BE2C (cell line): ENCODE measurements at regions not wholly inside any gene's neighbourhood (a gene's known extent, or its start where the extent isn't known, plus 50 kb on each side); places are given as distances from the start of the nearest gene placed in this dataset.

ENCODE experiments used
- DNase-seq: peaks from one replicate; pipeline ENCODE4 v3.0.0-alpha.2; 2020
- H3K27me3 ChIP-seq: fragments of 250-450 bp; sonication (Bioruptor Pico); 2 replicates; pipeline ENCODE4 v1.5.1; 2020; ENCODE audit warnings: mild to moderate bottlenecking
- H3K36me3 ChIP-seq: fragments of 250-450 bp; sonication (Bioruptor Pico); 2 replicates; pipeline ENCODE4 v1.5.1; 2020; ENCODE audit warnings: mild to moderate bottlenecking
- H3K4me1 ChIP-seq: fragments of 250-450 bp; sonication (Bioruptor Pico); 2 replicates; pipeline ENCODE4 v1.5.1; 2020
- H3K4me3 ChIP-seq: 2 replicates; pipeline ENCODE4 v1.5.1; 2011; ENCODE audit warnings: low read depth, low read length
- H3K9me3 ChIP-seq: fragments of 250-450 bp; sonication (Bioruptor Pico); 2 replicates; pipeline ENCODE4 v1.5.1; 2020
- CTCF ChIP-seq: IDR thresholded peaks from 2 replicates; pipeline ENCODE4 v1.5.1; 2012; ENCODE audit warnings: mild to moderate bottlenecking, low read depth, low read length

DNA sequence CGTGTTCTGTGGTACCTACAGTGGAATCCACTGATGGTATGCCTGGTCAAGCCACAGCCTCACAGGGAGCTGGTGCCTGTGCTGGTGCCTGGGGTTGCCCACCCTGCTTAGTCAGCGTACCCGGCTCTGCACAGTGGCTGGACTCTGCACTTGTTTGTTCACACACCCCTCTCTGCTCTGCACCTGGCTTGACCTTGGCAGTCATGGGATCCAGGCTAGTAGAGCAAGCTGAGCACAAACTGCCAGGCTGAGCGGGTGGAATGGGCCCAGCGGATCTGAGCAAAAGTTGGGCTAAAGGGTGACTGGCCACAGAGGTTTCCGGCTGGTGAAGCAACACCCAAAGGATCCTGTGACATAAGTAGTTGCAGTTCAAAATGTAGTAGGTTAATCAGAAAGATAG, 163.5 kb downstream of the CDH19 start:
- H3K4me3 ChIP-seq: no peak overlapping the region
- no peaks in the 10 kb centered on the region for H3K9me3 ChIP-seq
- no peak for DNase-seq
- no peak for TF ChIP-seq CTCF
- no peaks in the 10 kb centered on the region for H3K36me3 ChIP-seq
- H3K27me3 ChIP-seq: no peaks in the 10 kb centered on the region
- H3K4me1 ChIP-seq: no peaks in the 10 kb centered on the region

GRCh38 chr18:66439670-66440069, 164.2 kb downstream of the CDH19 start:
- Histone ChIP-seq H3K4me1 (no peaks in the 10 kb centered on the region), H3K36me3 (no peaks in the 10 kb centered on the region), H3K4me3 (no peak overlapping the region), H3K9me3 (no peaks in the 10 kb centered on the region), H3K27me3 (no peaks in the 10 kb centered on the region)
- TF ChIP-seq CTCF: no peak
- DNase-seq: no peak

DNA sequence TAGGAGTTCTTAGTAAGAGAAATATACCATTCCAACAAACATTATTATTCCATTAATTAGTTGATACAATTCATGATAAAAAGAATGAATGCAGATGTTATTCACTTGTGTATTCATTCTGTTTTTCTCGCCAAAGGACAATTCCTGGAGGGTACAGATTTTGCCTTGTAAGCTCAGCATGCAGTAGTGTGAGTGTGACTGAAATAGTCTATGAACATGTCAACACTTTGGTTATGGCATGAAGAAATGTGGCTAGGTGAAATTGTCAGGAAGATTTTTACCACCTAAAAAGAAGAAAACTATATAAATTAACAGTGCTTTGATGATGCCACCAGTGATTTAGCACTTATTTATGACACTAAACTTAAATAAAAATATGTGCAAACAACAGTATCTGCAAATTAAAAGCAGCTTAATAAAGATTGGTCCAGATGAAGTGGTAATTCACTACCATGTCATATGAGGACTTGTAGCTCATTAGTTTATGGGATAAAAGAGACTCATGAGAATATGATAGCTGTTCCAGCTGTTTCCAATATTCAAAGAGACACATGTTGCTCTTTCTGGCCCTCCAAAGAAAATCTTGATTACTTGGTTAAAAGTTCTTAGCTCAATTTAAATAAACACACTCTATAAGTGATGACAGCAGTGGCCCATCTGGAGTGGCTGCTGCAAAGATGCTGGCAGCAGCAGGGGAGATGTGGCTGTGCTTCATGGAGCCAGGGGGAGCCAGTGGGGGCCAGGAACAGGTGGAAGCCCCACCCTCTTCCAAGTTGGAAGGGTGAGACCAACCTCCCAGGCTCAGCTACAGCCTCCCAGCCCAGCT, 165.0 kb downstream of the CDH19 start:
- DNase-seq: no peak
- no peaks in the 10 kb centered on the region for H3K36me3 ChIP-seq
- no peak for TF ChIP-seq CTCF
- no peaks in the 10 kb centered on the region for H3K27me3 ChIP-seq
- H3K9me3 ChIP-seq: no peaks in the 10 kb centered on the region
- no peaks in the 10 kb centered on the region for H3K4me1 ChIP-seq
- H3K4me3 ChIP-seq: no peak overlapping the region

DNA sequence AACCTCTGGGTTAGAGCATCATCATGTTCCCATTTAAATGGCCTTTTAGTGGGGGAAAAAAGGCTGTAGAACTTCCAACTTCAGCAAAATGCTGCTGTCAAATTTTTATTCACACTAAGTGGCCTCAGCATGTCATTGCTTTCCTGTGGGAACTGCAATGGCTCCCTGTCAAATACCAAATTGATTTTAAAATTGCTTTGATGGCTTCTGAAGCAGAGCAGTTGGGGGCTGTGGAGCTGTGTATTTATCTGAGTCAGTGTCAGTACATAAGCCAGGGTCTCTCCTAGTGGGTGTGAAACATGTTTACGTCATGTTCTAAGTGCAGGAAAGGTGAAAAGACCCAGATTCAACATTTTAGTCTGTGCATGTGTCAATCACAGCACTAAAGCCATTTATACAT, 171.3 kb downstream of the CDH19 start:
- Histone ChIP-seq H3K27me3 (no peaks in the 10 kb centered on the region), H3K36me3 (no peaks in the 10 kb centered on the region), H3K9me3 (no peaks in the 10 kb centered on the region), H3K4me3 (no peak overlapping the region), H3K4me1 (no peaks in the 10 kb centered on the region)
- DNase-seq: no peak
- no peak for TF ChIP-seq CTCF

- no peaks in the 10 kb centered on the region for H3K9me3 ChIP-seq
- H3K4me3 ChIP-seq: no peak overlapping the region
- DNase-seq: no peak
- H3K36me3 ChIP-seq: no peaks in the 10 kb centered on the region
- no peaks in the 10 kb centered on the region for H3K4me1 ChIP-seq
- no peaks in the 10 kb centered on the region for H3K27me3 ChIP-seq
- TF ChIP-seq CTCF: no peak
These were observed 175.1 kb downstream of the CDH19 start for GRCh38 chr18:66428795-66429194.

- no peak for TF ChIP-seq CTCF
- no peaks in the 10 kb centered on the region for H3K9me3 ChIP-seq
These were observed 184.5 kb downstream of the CDH19 start for GRCh38 chr18:66419400-66419799.

More at GRCh38 chr18:66419400-66419799, 184.5 kb downstream of the CDH19 start:
- DNase-seq: no peak
- Histone ChIP-seq H3K4me3 (no peak overlapping the region), H3K4me1 (no peaks in the 10 kb centered on the region), H3K27me3 (no peaks in the 10 kb centered on the region), H3K36me3 (no peaks in the 10 kb centered on the region)
